ENCODE measurements at regions not wholly inside any gene's neighbourhood (a gene's known extent, or its start where the extent isn't known, plus 50 kb on each side); places are given as distances from the start of the nearest gene placed in this dataset.
A peak's percentile ranks its signal among the peaks of the same experiment; 100 is the strongest.
"Not testable (repeated sequence)": the region's sequence is repeated elsewhere in the genome, so short reads cannot be mapped to it uniquely, and the experiment has no call there.

DNA sequence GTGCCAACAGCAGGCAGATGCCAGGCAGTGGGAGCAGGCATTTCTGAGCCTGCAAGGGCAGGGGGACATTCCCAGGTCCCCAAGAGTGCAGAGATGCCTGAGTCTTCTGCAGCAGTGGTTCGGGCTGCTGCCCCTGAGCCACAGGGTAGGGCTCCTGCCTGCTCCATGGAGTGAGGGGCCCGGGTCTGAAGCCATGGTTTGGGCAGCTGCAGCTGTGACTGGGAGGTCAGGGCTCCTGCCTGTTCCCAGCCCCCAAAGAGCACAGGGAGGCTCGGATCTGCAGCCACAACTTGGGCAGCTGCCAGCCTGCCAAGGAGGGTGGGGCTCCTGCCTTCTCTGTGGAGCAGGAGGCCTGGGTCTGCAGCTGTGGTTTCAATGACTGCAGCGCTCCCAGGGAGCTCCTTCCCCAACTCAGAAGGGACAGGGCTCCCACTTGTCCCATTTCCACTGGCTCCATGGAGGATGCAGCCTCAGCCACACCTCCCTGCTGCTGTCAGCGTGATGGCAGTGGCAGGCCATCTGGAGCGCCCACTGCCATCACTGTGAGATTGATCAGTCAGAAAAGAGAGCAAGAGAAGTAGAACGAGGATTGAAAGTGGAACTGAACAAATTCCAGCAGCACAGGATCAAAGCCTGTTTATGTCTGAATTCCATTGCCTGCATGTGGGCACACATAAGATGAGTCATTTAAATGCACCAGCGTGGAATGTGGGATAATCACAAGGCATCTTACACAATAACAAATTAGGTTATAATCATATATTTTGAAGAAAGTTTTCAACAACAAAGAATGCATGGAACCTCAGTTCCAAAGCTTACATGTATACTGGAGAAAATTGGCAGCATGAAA, 93.1 kb upstream of the CXorf51A start:
- no peak overlapping the region for H3K4me3 ChIP-seq (replicated peaks in 1 of 2; ENCODE audit: low read depth in 2 of 2, low read length in 2 of 2)
- TF ChIP-seq, protein P1, sequence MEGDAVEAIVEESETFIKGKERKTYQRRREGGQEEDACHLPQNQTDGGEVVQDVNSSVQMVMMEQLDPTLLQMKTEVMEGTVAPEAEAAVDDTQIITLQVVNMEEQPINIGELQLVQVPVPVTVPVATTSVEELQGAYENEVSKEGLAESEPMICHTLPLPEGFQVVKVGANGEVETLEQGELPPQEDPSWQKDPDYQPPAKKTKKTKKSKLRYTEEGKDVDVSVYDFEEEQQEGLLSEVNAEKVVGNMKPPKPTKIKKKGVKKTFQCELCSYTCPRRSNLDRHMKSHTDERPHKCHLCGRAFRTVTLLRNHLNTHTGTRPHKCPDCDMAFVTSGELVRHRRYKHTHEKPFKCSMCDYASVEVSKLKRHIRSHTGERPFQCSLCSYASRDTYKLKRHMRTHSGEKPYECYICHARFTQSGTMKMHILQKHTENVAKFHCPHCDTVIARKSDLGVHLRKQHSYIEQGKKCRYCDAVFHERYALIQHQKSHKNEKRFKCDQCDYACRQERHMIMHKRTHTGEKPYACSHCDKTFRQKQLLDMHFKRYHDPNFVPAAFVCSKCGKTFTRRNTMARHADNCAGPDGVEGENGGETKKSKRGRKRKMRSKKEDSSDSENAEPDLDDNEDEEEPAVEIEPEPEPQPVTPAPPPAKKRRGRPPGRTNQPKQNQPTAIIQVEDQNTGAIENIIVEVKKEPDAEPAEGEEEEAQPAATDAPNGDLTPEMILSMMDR (IDR thresholded peaks at IDR 0.05; ENCODE audit: low read depth, low read length): no peak
- peak in 1 of 2 donors; percentile 1 for DNase-seq (ENCODE audit: low read depth in 2 of 2)

DNA sequence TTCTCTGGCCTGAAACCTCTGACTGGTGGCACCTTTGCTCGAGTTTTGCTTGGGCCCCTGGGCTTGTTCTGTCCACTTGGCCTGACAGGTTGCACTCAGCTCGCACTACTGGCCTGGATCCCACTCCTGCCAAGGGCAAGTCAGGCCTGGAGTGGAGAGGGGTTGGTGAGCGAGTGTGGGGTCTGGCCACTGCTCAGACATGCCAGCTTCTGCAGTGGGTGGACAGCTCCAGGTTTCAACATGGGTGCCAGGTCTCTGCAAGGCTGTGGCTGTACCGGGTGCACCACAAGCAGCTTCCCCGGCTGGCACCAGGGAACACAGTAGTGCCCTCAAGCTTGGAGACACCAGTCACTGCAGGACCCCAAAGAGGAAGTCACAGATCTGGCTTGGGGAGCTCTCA, 91.6 kb upstream of the CXorf51A start:
- no peak for DNase-seq (ENCODE audit: low read depth in 2 of 2)
- TF ChIP-seq, protein P1 (IDR thresholded peaks at IDR 0.05; ENCODE audit: low read depth, low read length): no peak
- H3K4me3 ChIP-seq (replicated peaks in 1 of 2; ENCODE audit: low read depth in 2 of 2, low read length in 2 of 2): no peak overlapping the region

DNA sequence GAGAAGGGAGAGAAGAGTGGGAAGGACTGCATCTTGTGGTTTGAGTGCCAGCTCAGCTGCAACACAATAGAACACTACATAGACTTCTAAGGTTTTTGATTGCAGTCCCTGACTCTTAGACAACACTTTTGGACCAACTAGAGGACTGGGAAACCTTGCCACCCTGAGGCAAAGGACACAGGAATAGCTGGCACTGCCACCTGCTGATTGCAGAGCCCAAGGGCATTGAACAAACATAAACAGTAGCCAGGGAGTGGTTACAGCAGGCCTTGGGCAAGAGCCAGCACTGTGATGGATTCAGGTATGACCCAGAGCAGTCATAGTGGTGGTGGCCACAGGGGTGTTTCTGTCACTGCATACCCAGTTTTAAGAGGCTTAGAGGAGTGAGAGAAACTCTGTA, 72.5 kb upstream of the CXorf51A start:
- H3K4me3 ChIP-seq (replicated peaks in 1 of 2; ENCODE audit: low read depth in 2 of 2, low read length in 2 of 2): no peak overlapping the region
- DNase-seq (ENCODE audit: low read depth in 2 of 2): no peak
- TF ChIP-seq, protein P1 (IDR thresholded peaks at IDR 0.05; ENCODE audit: low read depth, low read length): no peak

DNA sequence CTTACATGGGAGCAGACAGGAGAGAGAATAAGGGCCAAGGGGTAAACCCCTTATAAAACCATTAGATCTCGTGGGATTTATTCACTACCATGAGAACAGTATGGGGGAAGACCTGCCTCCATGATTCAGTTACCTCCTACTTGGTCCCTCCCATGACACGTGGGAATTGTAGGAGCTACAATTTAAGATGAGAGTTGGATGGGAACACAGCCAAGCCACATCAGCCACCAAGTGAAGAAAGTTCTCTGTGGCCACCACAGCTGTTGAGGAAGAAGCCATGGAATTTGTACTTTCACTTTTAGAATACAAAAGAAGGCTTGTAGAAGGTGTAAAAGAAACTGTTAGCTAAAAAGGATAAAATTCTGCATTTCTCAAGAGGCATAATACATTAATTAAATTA, 67.0 kb upstream of the CXorf51A start:
- no peak overlapping the region for H3K4me3 ChIP-seq (replicated peaks in 1 of 2; ENCODE audit: low read depth in 2 of 2, low read length in 2 of 2)
- DNase-seq (ENCODE audit: low read depth in 2 of 2): no peak
- TF ChIP-seq, protein P1 (IDR thresholded peaks at IDR 0.05; ENCODE audit: low read depth, low read length): no peak

DNA sequence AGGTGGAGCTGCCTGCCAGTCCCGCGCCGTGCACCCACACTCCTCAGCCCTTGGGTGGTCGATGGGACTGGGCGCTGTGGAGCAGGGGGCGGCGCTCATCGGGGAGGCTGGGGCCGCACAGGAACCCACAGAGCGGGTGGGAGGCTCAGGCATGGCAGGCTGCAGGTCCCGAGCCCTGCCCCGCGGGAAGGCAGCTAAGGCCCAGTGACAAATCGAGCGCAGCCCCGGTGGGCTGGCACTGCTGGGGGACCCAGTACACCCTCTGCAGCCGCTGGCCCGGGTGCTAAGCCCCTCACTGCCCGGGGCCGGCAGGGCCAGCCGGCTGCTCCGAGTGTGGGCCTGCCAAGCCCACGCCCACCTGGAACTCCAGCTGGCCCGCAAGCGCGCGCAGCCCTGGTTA, 52.3 kb upstream of the CXorf51A start:
- DNase-seq (ENCODE audit: low read depth in 2 of 2): not testable (repeated sequence)

DNA sequence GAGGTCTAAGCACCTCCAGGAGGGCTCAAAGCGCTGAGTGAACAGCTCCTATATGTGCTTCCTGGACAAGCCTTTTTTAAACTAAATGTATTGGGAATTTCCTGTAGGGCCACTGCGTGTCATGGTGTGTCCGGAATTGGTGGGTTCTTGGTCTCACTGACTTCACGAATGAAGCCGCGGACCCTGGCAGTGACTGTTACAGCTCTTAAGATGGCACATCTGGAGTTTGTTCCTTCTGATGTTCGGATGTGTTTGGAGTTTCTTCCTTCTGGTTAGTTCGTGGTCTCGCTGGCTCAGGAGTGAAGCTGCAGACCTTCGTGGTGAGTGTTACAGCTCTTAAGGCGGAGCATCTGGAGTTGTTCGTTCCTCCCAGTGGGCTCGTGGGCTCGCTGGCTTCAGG, 51.2 kb upstream of the CXorf51A start:
- H3K4me3 ChIP-seq (replicated peaks in 1 of 2; ENCODE audit: low read depth in 2 of 2, low read length in 2 of 2): not testable (repeated sequence)

More for the DNA sequence above, 52.3 kb upstream of the CXorf51A start:
- H3K4me3 ChIP-seq (replicated peaks in 1 of 2; ENCODE audit: low read depth in 2 of 2, low read length in 2 of 2): not testable (repeated sequence)

More for the DNA sequence above, 51.2 kb upstream of the CXorf51A start:
- DNase-seq (ENCODE audit: low read depth in 2 of 2): not testable (repeated sequence)
